Loucy (cell line): ENCODE measurements at regions not wholly inside any gene's neighbourhood (a gene's known extent, or its start where the extent isn't known, plus 50 kb on each side); places are given as distances from the start of the nearest gene placed in this dataset.

ENCODE experiments used
- CTCF ChIP-seq: fragments of 200-600 bp; sonication (generic); conservative IDR thresholded peaks from 2 replicates; pipeline ENCODE4 v1.5.1; 2014; ENCODE audit warnings: mild to moderate bottlenecking, antibody characterized with exemption, low read length
- EZH2phosphoT487 ChIP-seq: fragments of 200-600 bp; IDR thresholded peaks from 2 replicates; pipeline ENCODE4 v1.6.1; 2018; ENCODE audit warnings: antibody characterized with exemption, mild to moderate bottlenecking, moderate library complexity, borderline replicate concordance

DNA sequence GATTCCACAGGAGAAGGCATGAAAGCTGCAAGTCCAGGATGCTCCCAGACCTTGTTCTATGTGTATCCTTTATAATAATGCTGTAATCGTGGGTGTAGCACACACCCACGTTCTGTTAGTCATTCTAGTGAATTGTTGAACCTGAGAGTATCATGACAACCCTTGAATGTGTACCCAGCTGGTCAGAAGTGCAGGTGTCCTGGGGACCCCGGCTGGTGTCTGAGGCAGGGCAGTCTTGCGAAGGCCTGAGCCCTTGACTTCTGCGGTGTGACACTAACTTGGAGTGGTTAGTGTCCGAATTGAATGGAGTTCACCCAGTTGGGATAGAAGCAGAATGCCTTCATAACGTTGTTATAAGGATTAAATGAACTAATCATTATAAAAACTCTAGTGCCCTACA lies 218.0 kb upstream of the TNRC6C start:
- TF ChIP-seq CTCF (no peak), EZH2phosphoT487 (no peak)
